Right lobe of liver (tissue), 4 donors: ENCODE measurements at regions not wholly inside any gene's neighbourhood (a gene's known extent, or its start where the extent isn't known, plus 50 kb on each side); places are given as distances from the start of the nearest gene placed in this dataset.

Source experiments
- CTCF ChIP-seq, 4 donors: fragments of 200-600 bp in 3 of 4; fragments of 450-650 bp in 1 of 4; IDR thresholded peaks; one replicate each; pipeline versions ENCODE4 v1.5.1 to v1.8.0; 2016 to 2022; ENCODE audit warnings: antibody characterized with exemption in 4 of 4, mild to moderate bottlenecking in 2 of 4
- POLR2A ChIP-seq: fragments of 450-650 bp; IDR thresholded peaks from one replicate; pipeline ENCODE4 v1.6.1; 2017; ENCODE audit warnings: antibody characterized with exemption, mild to moderate bottlenecking
- donor health status: DM: no; HTN: no; CAD: no.
- donor health status: DM: no; HTN: no; CAD: no.
- donor health status: DM: no; HTN: yes; CAD: no.

GRCh38 chr11:126147208-126148111 is 64.0 kb downstream of the RPUSD4 start:
- TF ChIP-seq CTCF (IDR thresholded peaks at IDR 0.05), result no peak
- TF ChIP-seq POLR2A, result no peak
